ENCODE measurements at regions not wholly inside any gene's neighbourhood (a gene's known extent, or its start where the extent isn't known, plus 50 kb on each side); places are given as distances from the start of the nearest gene placed in this dataset.
A peak's percentile ranks its signal among the peaks of the same experiment; 100 is the strongest.

- no peak for DNase-seq
Observed at GRCh38 chr17:6323626-6324356, 111.1 kb downstream of the AIPL1 start.

- no peak for DNase-seq
Observed at GRCh38 chr17:6322316-6322715, 112.6 kb downstream of the AIPL1 start.

DNA sequence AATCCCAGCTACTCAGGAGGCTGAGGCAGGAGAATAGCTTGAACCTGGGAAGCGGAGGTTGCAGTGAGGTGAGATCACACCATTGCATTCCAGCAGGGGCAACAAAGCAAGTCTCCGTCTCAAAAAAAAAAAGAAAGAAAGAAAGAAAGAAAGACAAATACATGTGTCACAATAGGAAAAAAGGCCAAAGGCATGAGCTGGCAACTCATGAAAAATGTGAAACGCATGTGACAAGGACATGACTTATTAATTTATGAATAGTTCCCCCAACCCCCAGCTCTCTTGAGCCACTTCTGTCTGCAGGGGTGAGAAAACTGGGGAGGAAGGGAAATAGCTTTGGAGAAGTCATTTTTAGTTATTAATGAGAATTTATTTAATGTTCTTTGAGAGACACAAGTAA is 120.6 kb downstream of the AIPL1 start:
- DNase-seq, result no peak

DNA sequence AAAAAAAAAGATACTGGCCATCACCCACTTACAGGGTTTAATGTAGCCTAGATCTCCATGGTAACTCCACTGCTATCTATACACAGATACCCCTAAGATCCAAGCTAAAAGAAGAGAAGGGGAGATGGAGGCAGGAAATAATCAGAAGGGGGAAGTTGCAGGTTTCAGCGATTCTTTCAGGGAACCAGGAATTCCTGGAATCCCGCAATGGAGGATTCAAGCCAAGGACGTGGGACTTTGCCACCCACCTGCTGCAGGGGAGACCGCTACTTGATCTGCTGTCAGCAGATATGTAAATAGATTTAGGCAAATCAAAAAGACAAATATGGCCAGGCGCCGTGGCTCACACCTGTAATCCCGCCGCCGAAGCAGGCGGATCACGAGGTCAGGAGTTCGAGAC is 121.1 kb downstream of the AIPL1 start:
- DNase-seq, result no peak

GRCh38 chr17:6306820-6307219 is 128.1 kb downstream of the AIPL1 start:
- no peak for DNase-seq

DNA sequence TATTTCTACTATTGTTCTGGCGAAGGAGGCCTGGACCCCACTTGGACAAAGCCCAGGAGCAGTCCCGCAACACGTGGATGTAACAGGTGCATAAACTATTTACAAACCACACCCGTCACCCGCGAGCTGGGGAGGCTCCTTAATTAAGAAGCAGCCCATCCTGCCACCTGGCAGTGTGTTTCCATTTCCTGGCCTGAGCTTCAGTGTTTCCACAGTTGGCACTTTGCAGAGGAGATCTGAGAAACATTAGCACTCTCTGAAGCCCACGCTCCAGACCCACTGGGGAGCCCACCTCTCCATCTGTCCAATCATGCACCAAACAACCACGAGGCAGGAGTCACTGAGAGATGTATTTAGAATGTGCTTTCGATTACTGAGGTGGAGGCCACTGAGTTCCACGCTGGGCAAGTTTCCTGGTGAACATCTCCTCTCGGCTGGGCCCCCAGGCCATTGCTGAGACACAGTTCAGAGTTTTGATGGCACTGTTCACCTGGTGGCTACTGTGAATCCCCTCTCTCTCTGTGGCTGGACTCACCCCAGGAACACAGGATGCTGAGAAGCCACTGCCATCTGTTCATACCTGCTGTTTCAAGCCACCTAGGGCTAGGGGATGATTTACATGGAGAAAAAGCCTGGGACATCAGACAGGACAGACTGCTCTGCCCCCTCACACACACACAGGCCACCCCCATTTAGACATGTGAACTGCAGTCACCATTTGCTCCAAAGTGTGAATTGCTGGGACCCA is 129.1 kb downstream of the AIPL1 start:
- no peak for DNase-seq

DNA sequence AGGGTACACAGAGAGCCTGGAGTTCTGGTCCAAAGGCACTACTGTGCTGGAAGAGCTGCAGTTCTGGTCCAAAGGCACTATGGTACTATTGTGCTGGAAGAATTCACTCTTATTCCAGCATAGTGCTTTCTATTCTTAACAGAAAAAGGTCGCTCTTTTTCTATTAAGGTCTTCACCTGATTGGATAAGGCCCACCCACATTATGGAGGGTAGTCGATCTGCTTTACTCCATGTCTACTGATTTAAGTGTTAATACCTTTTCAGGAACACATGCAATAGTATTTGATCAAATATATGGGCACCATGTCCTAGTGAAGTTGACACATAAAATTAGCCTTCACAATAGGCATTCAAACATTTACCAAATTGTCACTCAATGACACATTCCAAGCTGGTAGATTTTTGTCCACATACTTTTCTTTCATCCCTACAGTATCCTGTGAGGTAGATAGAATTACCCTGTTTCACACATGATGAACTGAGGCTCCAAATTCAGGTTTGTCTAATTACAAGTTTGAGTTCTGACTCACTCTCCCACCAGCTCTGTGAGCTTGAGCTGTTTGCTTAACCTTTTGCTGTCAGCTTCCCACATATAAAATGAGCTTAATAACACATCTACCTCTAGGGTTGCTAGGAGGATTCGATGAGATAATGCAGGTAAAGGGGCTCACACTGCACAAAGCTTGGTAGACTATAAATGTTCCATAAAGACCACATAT is 129.9 kb downstream of the AIPL1 start:
- DNase-seq, result no peak

DNA sequence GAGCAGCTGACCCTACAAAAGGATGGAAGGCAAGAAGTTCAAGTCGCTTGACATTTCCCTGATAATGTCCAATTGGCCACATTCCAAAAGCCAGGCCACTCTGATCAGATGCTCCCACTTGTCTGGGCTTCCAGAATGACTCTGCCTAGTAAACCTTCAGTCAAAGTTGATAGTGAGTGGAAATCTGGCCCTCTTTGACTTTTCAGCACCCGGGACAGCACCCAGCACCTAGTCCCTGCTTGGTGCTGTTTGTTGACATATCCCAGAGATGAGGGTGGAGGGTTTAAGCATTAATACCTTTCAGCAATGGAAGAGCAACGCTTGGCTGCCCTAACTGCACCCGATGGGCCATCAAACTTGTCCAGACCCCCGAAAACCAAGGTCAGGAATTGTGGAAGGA is 131.3 kb downstream of the AIPL1 start:
- DNase-seq, result no peak

DNA sequence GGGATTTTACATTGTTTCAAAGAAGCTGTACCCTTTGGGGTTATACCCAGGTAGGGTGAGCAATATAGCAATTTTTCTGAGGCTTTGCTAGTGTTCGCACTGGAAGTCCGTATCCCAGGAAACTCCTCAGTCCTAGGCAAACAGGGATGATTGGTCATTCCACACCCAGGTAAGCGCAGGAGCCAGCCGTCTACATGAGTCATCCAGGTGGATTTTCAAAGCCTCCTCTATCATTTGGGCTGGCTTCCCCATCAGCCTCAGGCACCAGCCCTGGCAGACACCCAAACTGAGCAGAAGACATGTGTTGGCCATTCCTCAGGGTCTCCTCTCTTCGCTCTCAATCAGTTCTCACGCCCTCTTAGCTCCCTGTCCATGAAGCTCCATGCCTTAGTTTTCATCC is 135.6 kb downstream of the AIPL1 start:
- no peak for DNase-seq

DNA sequence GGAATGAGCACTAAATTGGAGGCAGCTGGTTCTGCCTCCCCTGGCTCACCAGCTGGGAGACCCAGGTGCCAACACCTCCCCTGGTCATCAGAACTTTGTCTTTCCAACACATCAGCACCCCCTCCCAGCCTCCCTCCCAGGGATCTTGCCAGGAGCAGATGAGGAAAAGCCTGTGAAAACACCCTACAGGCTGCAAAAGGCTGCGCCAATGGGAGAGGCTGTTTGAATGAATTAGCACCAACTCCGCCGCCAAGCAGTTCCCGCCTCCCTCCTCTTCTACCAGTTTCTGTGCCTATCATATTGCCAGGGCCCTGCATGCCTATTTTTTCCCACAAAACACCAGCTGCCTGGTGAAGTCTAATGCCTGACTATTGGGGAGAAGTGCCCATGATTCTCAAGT is 137.0 kb downstream of the AIPL1 start:
- no peak for DNase-seq

GRCh38 chr17:6297119-6297518 is 137.8 kb downstream of the AIPL1 start:
- no peak for DNase-seq

DNA sequence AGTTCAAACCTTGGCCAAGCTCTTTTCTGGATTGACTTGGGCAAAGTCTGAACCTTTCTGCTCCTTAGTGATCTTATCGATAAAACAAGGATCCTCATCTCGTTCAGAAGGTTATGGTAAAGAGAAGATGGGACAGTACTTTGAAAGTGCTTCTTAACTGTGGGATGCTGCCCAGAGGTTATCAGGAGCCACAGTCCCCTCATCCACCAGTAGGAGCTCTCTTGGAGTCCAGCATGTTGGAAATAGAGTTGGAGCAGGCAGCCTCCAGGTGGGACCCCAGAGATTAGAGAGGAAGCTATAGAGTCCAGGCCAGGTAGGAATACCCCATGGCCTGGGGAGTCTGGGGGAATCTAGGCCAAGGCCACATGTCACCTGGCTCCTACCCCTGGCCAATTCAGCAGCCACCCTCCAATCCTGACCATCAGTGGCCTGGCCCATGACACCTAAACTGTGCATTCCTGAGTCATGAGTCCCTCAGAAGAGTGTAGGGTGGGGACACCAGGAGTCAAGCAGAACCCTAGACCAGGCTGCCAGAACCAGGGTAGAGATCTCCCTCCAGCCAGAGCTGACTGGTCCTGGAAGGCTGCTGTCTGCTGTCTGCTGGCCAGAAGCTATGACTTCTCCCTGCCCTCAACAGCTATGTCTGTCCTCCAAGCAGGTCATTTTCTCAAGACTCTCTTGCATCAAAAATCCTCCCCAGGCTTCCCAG is 144.3 kb downstream of the AIPL1 start:
- DNase-seq, result no peak

- no peak for DNase-seq
Observed at GRCh38 chr17:6286233-6286632, 148.7 kb downstream of the AIPL1 start.

GRCh38 chr17:6285486-6285885 is 149.4 kb downstream of the AIPL1 start:
- DNase-seq, result no peak

DNA sequence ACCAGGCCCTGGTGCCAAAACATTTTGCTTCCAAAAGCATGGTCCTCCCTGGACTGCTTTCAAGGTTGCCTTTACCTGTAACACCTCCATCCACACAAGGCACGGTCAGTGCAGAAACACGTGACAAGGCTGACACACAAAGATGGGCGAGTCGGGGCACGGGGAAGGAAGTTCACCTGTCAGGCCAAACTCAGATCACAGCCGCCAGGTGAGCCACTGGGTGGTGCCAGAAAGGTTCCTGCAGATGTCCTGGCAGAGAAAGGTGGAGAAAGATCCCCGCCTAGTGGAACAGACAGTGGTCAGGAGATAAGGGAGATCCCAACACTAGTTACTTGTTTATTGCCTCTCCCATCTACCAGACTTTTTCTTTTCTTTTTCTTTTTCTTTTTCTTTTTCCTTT is 155.3 kb downstream of the AIPL1 start:
- DNase-seq, result peak; percentile 23

DNA sequence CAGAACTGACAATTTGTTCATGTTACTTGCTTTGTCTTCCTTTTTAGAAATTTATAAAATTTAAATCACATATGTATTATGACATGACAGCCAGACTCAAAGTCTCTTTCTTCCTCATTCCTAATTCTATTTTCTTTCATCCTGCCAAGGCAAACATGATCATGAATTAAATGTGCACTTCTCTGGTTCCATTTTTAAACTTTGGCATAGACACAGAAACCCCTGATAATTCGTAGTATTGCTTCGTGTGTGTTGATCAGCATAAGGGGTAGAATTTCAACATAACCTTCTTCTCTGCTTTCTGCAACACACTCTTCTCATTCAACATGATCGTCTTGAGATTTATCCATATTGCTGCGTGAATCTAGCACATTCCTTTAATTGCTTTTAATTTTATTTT is 156.5 kb downstream of the AIPL1 start:
- no peak for DNase-seq

DNA sequence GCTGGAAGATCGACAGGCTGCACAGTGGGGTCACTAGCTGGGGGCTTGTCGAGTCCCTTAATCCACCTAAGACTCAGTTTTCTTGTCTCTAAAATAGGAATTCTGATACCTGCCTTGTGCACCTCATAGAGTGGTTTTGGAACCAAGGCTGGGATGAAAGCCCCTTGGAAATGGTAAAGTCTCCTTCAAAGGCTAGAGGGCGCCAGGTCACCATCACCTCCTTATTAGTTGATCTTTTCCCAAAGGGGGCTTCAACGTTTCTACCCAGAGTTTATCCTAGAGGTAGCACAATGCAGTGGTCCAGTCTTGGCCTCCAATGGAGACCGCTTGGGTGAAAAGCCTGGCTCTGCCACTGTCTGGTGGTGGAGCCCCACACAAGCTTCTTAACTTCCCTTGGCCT is 158.2 kb downstream of the AIPL1 start:
- no peak for DNase-seq

- no peak for DNase-seq
Observed at GRCh38 chr17:6274310-6274709, 160.6 kb downstream of the AIPL1 start.

DNA sequence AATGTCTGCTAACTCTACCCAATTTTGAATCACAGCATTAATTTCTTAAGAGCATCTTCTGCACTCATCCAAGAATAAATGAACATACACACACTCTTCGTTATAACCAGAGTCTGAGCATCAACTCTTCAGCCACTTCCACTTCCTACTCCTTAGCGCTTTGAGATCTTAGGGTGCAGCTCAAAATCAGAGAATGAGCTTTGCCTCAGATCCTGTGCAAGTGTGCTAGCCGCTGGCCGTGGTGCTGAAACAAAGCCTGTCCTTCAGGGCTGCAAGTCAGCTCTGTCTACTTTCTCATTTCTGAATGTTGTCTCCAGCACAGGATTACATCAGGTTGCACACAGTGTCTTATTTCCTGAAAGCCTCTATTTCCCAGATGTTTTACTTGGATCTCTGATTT is 165.4 kb downstream of the AIPL1 start:
- DNase-seq, result no peak

- no peak for DNase-seq
Observed at GRCh38 chr17:6261466-6261865, 173.5 kb downstream of the AIPL1 start.

DNA sequence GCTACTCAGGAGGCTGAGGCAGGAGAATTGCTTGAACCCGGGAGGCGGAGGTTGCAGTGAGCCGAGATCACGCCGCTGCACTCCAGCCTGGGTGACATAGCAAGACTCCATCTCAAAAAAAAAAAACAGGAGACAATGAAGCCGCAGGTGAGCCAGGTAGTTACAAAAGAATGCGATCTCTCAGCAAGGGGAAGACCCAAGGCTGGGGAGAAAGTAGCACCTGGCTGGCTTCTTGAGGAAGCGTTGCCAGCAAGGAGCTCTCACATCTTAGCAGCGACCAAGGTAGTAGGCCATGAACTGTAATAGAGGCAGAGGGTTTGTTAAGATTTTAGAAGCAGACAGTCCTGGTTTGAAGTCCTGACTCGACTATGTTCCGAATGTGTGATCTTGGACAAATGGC is 175.0 kb downstream of the AIPL1 start:
- no peak for DNase-seq

- DNase-seq, result no peak
Observed at GRCh38 chr17:6257336-6257735, 177.6 kb downstream of the AIPL1 start.

- no peak for DNase-seq
Observed at GRCh38 chr17:6255322-6255721, 179.6 kb downstream of the AIPL1 start.
